Mammary epithelial cell (primary cell): ENCODE measurements at regions not wholly inside any gene's neighbourhood (a gene's known extent, or its start where the extent isn't known, plus 50 kb on each side); places are given as distances from the start of the nearest gene placed in this dataset.

Experiments used
- EZH2 ChIP-seq: IDR thresholded peaks from 2 replicates; pipeline ENCODE4 v1.6.1; 2012; ENCODE audit warnings: low read length, inconsistent platforms, borderline replicate concordance
- TF ChIP-seq, protein P1 (sequence below), 2 donors: IDR thresholded peaks in 1 of 2; conservative IDR thresholded peaks in 1 of 2; 2 replicates each; pipeline ENCODE4 v1.5.1; 2011 to 2012; ENCODE audit warnings: inconsistent platforms in 2 of 2, low read length in 2 of 2, mild to moderate bottlenecking in 2 of 2, control low read depth in 1 of 2, low read depth in 1 of 2; ENCODE audit not compliant: insufficient read depth in 1 of 2; ENCODE audit errors: extremely low read depth in 1 of 2

GRCh38 chr1:195195423-195196057 lies 1412.7 kb downstream of the KCNT2 start:
- TF ChIP-seq, protein P1, sequence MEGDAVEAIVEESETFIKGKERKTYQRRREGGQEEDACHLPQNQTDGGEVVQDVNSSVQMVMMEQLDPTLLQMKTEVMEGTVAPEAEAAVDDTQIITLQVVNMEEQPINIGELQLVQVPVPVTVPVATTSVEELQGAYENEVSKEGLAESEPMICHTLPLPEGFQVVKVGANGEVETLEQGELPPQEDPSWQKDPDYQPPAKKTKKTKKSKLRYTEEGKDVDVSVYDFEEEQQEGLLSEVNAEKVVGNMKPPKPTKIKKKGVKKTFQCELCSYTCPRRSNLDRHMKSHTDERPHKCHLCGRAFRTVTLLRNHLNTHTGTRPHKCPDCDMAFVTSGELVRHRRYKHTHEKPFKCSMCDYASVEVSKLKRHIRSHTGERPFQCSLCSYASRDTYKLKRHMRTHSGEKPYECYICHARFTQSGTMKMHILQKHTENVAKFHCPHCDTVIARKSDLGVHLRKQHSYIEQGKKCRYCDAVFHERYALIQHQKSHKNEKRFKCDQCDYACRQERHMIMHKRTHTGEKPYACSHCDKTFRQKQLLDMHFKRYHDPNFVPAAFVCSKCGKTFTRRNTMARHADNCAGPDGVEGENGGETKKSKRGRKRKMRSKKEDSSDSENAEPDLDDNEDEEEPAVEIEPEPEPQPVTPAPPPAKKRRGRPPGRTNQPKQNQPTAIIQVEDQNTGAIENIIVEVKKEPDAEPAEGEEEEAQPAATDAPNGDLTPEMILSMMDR (conservative IDR thresholded peaks at IDR 0.05 in 1 of 2, IDR thresholded peaks at IDR 0.05 in 1 of 2; ENCODE audit: extremely low read depth in 1 of 2, insufficient read depth in 1 of 2, low read depth in 1 of 2, low read length in 2 of 2), result no peak
- TF ChIP-seq EZH2, result no peak
